Colonic mucosa (tissue), 4 donors: ENCODE measurements at regions not wholly inside any gene's neighbourhood (a gene's known extent, or its start where the extent isn't known, plus 50 kb on each side); places are given as distances from the start of the nearest gene placed in this dataset.

Source experiments
- DNase-seq: peaks from one replicate; pipeline ENCODE4 v3.0.0-alpha.2; 2020
- H3K27ac ChIP-seq: fragments of 200-600 bp; one replicate; pipeline ENCODE4 v1.8.0; 2021
- H3K27me3 ChIP-seq: fragments of 200-600 bp; one replicate; pipeline ENCODE4 v1.8.0; 2021
- H3K36me3 ChIP-seq: fragments of 200-600 bp; one replicate; pipeline ENCODE4 v1.8.0; 2021
- H3K4me1 ChIP-seq: fragments of 200-600 bp; one replicate; pipeline ENCODE4 v1.8.0; 2021; ENCODE audit warnings: mild to moderate bottlenecking
- H3K4me3 ChIP-seq: fragments of 200-600 bp; one replicate; pipeline ENCODE4 v1.8.0; 2021
- H3K9ac ChIP-seq, 2 donors: one replicate each; pipeline ENCODE4 v1.7.0; 2013; ENCODE audit warnings: control low read depth in 2 of 2, low read depth in 2 of 2, low read length in 2 of 2
- H3K9me3 ChIP-seq: fragments of 200-600 bp; one replicate; pipeline ENCODE4 v1.8.0; 2021
- intact Hi-C: fragments of 100-400 bp; cut with DNase I; formaldehyde crosslinking; loops from one replicate; pipeline ENCODE4 v1.14.1; 2022
- TF ChIP-seq, protein P1 (sequence below): fragments of 200-600 bp; IDR thresholded peaks from one replicate; pipeline ENCODE4 v1.8.0; 2022; ENCODE audit warnings: antibody characterized with exemption, mild to moderate bottlenecking
- donor health status: healthy.
- donor health status: DM: no; HTN: no; CAD: no.
- donor health status: DM: no; HTN: no; CAD: no.

DNA sequence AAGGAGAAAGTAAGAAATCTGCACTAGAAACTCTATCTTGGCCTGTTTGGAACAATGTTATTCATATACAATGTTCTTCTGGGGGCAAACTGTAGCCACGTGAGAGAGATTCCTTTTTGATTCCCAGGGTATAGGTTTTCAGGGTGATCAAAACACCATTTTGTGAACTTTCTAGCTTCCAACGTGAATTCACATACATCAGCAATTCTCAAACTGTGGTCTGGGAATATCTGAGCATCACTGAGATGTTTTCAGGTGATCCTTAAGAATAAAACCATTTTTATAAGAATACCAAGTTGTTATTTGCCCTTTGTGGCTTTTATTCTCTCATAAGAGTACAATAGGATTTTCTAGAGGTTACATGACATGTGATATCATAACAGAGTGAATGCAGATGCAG lies 66.9 kb upstream of the ATP1A1 start:
- TF ChIP-seq, protein P1, sequence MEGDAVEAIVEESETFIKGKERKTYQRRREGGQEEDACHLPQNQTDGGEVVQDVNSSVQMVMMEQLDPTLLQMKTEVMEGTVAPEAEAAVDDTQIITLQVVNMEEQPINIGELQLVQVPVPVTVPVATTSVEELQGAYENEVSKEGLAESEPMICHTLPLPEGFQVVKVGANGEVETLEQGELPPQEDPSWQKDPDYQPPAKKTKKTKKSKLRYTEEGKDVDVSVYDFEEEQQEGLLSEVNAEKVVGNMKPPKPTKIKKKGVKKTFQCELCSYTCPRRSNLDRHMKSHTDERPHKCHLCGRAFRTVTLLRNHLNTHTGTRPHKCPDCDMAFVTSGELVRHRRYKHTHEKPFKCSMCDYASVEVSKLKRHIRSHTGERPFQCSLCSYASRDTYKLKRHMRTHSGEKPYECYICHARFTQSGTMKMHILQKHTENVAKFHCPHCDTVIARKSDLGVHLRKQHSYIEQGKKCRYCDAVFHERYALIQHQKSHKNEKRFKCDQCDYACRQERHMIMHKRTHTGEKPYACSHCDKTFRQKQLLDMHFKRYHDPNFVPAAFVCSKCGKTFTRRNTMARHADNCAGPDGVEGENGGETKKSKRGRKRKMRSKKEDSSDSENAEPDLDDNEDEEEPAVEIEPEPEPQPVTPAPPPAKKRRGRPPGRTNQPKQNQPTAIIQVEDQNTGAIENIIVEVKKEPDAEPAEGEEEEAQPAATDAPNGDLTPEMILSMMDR, result no peak
- Histone ChIP-seq H3K4me1 (no peaks in the 10 kb centered on the region), H3K4me3 (no peak overlapping the region), H3K27me3 (no peaks in the 10 kb centered on the region), H3K27ac (no peak overlapping the region), H3K9ac (no peak overlapping the region), H3K36me3 (no peaks in the 10 kb centered on the region), H3K9me3 (no peaks in the 10 kb centered on the region)
- no peak for DNase-seq
- intact Hi-C loops, result no loop called here

DNA sequence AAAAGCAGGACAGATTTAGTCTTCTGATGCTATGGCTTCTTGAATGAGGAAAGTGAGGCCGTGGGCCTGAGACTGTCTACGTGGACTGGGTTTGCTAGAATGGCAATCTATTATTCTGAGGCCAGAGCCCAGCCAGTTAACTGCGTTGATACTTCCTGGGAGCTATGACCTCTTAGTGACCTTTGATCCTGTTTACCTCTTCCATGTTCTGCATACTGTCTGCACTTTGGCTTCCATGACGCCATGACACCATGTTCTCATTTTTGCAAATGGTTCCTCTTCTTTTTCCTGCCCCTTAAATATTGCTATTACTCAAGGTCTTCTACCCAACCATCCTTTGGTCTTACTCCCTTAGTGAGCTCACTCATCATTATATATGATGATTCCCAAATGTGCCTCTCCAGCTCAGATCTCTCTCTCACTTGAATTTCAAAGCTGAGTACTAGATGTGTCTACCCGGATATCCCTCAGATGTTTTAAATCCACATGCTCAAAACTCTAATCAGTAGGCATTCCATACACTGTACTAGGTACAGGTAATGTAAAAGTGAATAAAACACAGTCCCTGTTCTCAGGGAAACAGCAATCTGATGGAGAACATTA lies 66.1 kb upstream of the ATP1A1 start:
- Histone ChIP-seq H3K9ac (no peak overlapping the region), H3K4me1 (no peaks in the 10 kb centered on the region), H3K27me3 (no peaks in the 10 kb centered on the region), H3K27ac (no peak overlapping the region), H3K9me3 (no peaks in the 10 kb centered on the region), H3K36me3 (no peaks in the 10 kb centered on the region), H3K4me3 (no peak overlapping the region)
- TF ChIP-seq, protein P1, result no peak
- intact Hi-C loops, result no loop called here
- no peak for DNase-seq

DNA sequence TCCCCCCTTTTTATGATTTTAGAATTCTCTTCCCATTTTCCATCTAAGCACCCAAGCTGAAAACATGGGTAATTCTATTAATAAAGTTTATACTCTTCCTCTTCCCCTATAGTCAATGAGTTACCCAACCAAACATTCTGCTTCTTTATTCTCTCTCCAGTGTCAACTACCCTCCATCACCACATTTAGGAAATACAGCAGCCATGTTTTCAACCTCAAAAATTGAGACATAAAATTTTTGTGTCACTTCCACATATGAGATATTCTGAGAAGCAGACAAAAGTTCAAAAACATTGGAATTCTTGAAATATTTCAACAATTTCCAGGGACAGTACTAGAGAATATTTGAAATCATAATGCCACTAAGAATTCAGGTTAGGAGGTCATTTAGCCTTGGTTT lies 64.8 kb upstream of the ATP1A1 start:
- Histone ChIP-seq H3K36me3 (no peaks in the 10 kb centered on the region), H3K9ac (no peak overlapping the region), H3K27ac (no peak overlapping the region), H3K27me3 (no peaks in the 10 kb centered on the region), H3K4me3 (no peak overlapping the region), H3K9me3 (no peaks in the 10 kb centered on the region), H3K4me1 (no peaks in the 10 kb centered on the region)
- DNase-seq, result no peak
- TF ChIP-seq, protein P1, result no peak
- intact Hi-C loops, result no loop called here

DNA sequence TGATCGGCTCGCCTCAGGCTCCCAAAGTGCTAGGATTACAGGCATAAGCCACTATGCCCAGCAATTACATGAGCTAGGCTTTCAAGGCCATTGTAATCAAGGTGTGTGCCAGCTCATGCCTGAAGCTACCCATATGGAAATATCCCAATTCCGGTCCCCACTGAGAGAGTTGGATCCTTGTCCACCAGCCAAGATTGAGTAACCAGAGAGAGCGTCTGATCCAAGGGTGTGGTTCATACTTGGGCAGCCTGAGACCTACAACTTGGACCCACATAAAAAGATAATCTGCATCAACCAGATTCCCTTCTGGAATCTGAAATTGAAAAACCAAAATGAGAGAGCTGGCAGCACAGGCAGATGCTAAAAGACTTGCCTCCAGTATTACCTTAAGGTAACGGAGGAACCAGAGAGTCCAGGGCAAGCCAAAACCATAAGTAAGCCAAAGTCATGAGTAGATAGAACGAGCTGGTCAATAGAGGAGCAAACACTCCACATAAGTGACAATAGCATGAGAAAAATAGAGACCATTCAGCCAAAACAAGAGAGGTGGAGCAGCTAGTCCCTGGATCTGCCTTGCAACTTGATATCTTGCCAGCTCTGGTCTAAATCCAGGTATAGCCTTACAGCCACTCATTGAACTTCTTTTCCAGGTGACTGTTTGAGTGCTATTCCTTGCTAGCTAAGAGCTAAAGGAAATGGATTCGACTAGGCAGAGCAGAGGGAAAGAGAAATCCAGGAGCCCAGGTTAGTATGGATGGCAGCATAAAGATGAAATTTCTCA lies 63.8 kb upstream of the ATP1A1 start:
- TF ChIP-seq, protein P1, result no peak
- Histone ChIP-seq H3K9me3 (no peaks in the 10 kb centered on the region), H3K27me3 (no peaks in the 10 kb centered on the region), H3K36me3 (no peaks in the 10 kb centered on the region), H3K4me3 (no peak overlapping the region), H3K4me1 (no peaks in the 10 kb centered on the region), H3K27ac (no peak overlapping the region), H3K9ac (no peak overlapping the region)
- DNase-seq, result no peak
- intact Hi-C loops, result no loop called here

DNA sequence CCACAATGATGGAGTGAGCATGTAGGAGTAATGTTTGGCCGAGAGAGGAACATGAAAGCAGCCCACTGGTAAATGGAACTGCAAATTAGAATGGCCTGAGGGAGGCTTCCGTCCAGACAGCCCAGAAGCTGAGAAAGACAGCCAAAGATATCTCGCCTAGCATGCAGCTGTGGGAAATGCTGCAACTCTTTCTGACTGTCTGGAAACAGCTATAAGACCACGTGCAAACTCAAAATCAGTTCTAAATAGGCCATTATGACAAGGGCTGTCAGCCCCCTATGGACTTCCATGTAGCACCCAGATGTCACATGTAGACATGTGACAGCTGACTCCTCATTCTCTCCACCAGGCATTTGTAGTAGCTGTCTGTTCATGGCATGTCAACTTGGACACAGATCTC lies 62.9 kb upstream of the ATP1A1 start:
- Histone ChIP-seq H3K9ac (no peak overlapping the region), H3K4me1 (no peaks in the 10 kb centered on the region), H3K27ac (no peak overlapping the region), H3K27me3 (no peaks in the 10 kb centered on the region), H3K9me3 (no peaks in the 10 kb centered on the region), H3K36me3 (no peaks in the 10 kb centered on the region), H3K4me3 (no peak overlapping the region)
- intact Hi-C loops, result no loop called here
- TF ChIP-seq, protein P1, result no peak
- DNase-seq, result no peak
